ENCODE measurements at regions not wholly inside any gene's neighbourhood (a gene's known extent, or its start where the extent isn't known, plus 50 kb on each side); places are given as distances from the start of the nearest gene placed in this dataset.

DNA sequence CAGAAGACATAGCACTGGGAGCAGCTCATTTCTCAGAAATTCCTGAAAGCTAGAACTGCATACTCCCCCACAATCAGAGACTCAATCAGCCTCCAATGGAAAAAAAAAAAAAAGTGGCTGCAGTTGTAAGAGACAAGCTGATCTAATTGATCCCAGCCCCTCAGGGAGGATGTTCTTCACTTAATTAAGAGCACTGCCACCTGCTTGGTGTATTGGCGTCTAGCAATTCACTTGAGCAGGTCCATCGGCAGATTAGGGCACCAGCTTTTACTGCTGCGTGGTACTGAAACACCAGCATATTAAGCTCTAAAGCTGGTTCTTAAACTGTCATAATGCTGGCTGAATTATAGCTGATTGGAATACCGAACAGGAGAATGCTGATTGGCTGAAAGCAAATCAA is 1890.1 kb upstream of the WWC1 start:
- no TSS peak for BruUV-seq (replicated peaks)
- CTCF ChIA-PET (ENCODE audit: unreplicated experiment), result no interaction called here
- no peak for DNase-seq (ENCODE audit: low spot score)
- Histone ChIP-seq H3K9me2 (ENCODE audit: insufficient read depth, low read length) (no peaks in the 10 kb centered on the region), H3K27ac (ENCODE audit: low read depth, low read length, poor library complexity, severe bottlenecking) (no peak overlapping the region), H3K9me3 (ENCODE audit: low read length) (no peaks in the 10 kb centered on the region), H3K4me1 (ENCODE audit: insufficient read depth, low read length, poor library complexity, severe bottlenecking) (no peaks in the 10 kb centered on the region), H3K4me2 (ENCODE audit: low read length) (no peak overlapping the region), H2AFZ (ENCODE audit: low read length) (no peak overlapping the region), H4K20me1 (ENCODE audit: insufficient read depth, low read length) (no peaks in the 10 kb centered on the region), H3K4me3 (ENCODE audit: low read depth, low read length, poor library complexity, severe bottlenecking) (no peak overlapping the region), H3K79me2 (ENCODE audit: insufficient read depth, low read depth, low read length) (no peaks in the 10 kb centered on the region), H3K36me3 (ENCODE audit: insufficient read depth, low read length) (no peaks in the 10 kb centered on the region)
- intact Hi-C loops (cut with micrococcal nuclease; ENCODE audit: unreplicated experiment), result no loop called here
- POLR2A ChIA-PET, result interaction anchor here (0.7 kb wide), 2 partner anchors 768 to 1341 kb away, joined by 3 to 4 read pairs; no protein-coding TSS in a partner anchor
- TF ChIP-seq EZH2phosphoT487 (IDR thresholded peaks at IDR 0.05; ENCODE audit: borderline replicate concordance, low read depth, low read length), result no peak
- TF ChIP-seq, protein P1, sequence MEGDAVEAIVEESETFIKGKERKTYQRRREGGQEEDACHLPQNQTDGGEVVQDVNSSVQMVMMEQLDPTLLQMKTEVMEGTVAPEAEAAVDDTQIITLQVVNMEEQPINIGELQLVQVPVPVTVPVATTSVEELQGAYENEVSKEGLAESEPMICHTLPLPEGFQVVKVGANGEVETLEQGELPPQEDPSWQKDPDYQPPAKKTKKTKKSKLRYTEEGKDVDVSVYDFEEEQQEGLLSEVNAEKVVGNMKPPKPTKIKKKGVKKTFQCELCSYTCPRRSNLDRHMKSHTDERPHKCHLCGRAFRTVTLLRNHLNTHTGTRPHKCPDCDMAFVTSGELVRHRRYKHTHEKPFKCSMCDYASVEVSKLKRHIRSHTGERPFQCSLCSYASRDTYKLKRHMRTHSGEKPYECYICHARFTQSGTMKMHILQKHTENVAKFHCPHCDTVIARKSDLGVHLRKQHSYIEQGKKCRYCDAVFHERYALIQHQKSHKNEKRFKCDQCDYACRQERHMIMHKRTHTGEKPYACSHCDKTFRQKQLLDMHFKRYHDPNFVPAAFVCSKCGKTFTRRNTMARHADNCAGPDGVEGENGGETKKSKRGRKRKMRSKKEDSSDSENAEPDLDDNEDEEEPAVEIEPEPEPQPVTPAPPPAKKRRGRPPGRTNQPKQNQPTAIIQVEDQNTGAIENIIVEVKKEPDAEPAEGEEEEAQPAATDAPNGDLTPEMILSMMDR (conservative IDR thresholded peaks at IDR 0.05; ENCODE audit: low read length), result no peak

DNA sequence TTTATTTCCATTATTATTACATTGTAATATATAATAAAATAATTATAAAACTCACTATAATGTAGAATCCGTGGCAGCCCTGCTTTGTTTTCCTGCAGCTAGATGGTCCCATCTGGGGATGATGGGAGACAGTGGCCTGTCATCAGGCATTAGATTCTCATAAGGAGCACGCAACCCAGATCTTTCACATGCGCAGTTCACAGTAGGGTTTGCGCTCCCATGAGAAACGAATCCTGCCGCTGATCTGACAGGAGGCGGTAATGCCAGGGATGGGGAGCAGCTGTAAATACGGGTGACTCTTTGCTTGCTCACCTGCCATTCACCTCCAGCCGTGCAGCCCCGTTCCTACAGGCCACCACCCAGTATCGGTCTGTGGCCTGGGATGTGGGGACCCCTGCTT is 1879.3 kb upstream of the WWC1 start:
- Histone ChIP-seq H3K27ac (ENCODE audit: low read depth, low read length, poor library complexity, severe bottlenecking) (no peak overlapping the region), H3K4me3 (ENCODE audit: low read depth, low read length, poor library complexity, severe bottlenecking) (no peak overlapping the region), H3K9me3 (ENCODE audit: low read length) (no peaks in the 10 kb centered on the region), H3K4me1 (ENCODE audit: insufficient read depth, low read length, poor library complexity, severe bottlenecking) (no peaks in the 10 kb centered on the region), H3K79me2 (ENCODE audit: insufficient read depth, low read depth, low read length) (no peaks in the 10 kb centered on the region), H2AFZ (ENCODE audit: low read length) (no peak overlapping the region), H4K20me1 (ENCODE audit: insufficient read depth, low read length) (no peaks in the 10 kb centered on the region), H3K4me2 (ENCODE audit: low read length) (no peak overlapping the region), H3K9me2 (ENCODE audit: insufficient read depth, low read length) (no peaks in the 10 kb centered on the region), H3K36me3 (ENCODE audit: insufficient read depth, low read length) (no peaks in the 10 kb centered on the region)
- POLR2A ChIA-PET, result no interaction called here
- no TSS peak for BruUV-seq (replicated peaks)
- intact Hi-C loops (cut with micrococcal nuclease; ENCODE audit: unreplicated experiment), result no loop called here
- TF ChIP-seq EZH2phosphoT487 (IDR thresholded peaks at IDR 0.05; ENCODE audit: borderline replicate concordance, low read depth, low read length), result no peak
- TF ChIP-seq, protein P1 (conservative IDR thresholded peaks at IDR 0.05; ENCODE audit: low read length), result no peak
- no peak for DNase-seq (ENCODE audit: low spot score)
- CTCF ChIA-PET (ENCODE audit: unreplicated experiment), result no interaction called here

DNA sequence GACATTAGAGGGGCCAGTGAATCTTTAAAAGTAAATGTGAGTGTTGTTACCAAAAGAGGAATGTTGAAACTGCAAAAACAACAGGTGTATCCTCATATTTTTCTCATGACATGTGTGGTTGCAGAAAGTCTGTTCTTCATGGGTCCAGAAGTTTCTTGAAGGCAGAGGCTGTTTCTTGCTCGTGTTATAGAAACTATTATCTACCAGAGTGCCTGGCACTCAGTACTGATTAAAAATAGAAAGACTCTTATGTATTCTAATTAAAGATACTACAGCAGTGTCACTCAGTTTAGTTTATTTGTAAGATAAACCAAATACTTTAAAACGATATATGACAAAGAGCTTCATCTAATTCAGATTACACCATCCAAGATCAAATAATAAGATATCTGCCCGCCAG is 1864.2 kb upstream of the WWC1 start:
- TF ChIP-seq EZH2phosphoT487 (IDR thresholded peaks at IDR 0.05; ENCODE audit: borderline replicate concordance, low read depth, low read length), result no peak
- TF ChIP-seq, protein P1 (conservative IDR thresholded peaks at IDR 0.05; ENCODE audit: low read length), result no peak
- CTCF ChIA-PET (ENCODE audit: unreplicated experiment), result no interaction called here
- no TSS peak for BruUV-seq (replicated peaks)
- intact Hi-C loops (cut with micrococcal nuclease; ENCODE audit: unreplicated experiment), result no loop called here
- H3K27ac ChIP-seq (ENCODE audit: low read depth, low read length, poor library complexity, severe bottlenecking), result no peak overlapping the region
- POLR2A ChIA-PET, result no interaction called here
- no peak overlapping the region for H3K4me3 ChIP-seq (ENCODE audit: low read depth, low read length, poor library complexity, severe bottlenecking)
- H4K20me1 ChIP-seq (ENCODE audit: insufficient read depth, low read length), result no peaks in the 10 kb centered on the region
- DNase-seq (ENCODE audit: low spot score), result no peak
- H3K9me3 ChIP-seq (ENCODE audit: low read length), result no peaks in the 10 kb centered on the region
- H3K4me2 ChIP-seq (ENCODE audit: low read length), result no peak overlapping the region
- H3K4me1 ChIP-seq (ENCODE audit: insufficient read depth, low read length, poor library complexity, severe bottlenecking), result no peaks in the 10 kb centered on the region
- H2AFZ ChIP-seq (ENCODE audit: low read length), result no peak overlapping the region
- no peaks in the 10 kb centered on the region for H3K36me3 ChIP-seq (ENCODE audit: insufficient read depth, low read length)
- no peaks in the 10 kb centered on the region for H3K9me2 ChIP-seq (ENCODE audit: insufficient read depth, low read length)
- no peaks in the 10 kb centered on the region for H3K79me2 ChIP-seq (ENCODE audit: insufficient read depth, low read depth, low read length)
